HG03442 (cell line): ENCODE measurements at regions not wholly inside any gene's neighbourhood (a gene's known extent, or its start where the extent isn't known, plus 50 kb on each side); places are given as distances from the start of the nearest gene placed in this dataset.

Experiments used
- ATAC-seq: cut with Tn5 transposase; IDR thresholded peaks from one replicate; pipeline ENCODE4 v1.9.1; 2021; ENCODE audit warnings: mild to moderate bottlenecking, moderate library complexity; ENCODE audit not compliant: unreplicated experiment

GRCh38 chr15:69529961-69530633, 77.5 kb downstream of the RPLP1 start:
- no peak for ATAC-seq

DNA sequence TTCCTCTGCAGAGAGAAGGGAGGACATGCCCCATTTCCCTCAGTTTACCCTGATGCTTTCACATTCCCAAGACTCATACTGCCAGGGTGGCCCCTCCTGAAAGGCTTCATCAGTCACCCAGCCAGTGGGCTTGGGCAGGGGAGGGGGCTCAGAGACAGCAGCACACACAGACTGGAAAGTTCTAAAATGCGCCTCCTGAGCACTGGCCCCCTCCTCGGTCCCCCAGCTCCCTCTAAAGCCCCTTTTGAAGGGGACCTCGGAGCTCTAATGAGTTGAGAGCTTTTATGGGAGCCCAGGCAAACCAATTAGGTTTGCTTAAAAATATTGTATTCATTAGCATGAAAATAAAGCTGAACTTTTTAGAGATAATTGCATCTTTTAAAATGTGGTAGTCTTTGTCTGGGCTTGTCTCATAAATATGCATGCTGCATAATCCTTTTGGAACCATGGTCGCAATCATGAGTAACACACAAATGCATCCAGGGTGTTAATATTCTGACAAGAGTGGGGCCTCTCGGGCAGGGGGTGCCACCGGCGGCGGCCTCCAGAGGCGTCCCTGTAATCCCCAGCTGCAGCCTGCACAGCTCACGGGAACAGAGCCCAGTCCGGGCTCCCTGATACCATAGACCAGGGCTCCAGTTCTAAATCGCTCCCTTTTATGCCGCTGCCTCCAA, 78.5 kb downstream of the RPLP1 start:
- no peak for ATAC-seq

DNA sequence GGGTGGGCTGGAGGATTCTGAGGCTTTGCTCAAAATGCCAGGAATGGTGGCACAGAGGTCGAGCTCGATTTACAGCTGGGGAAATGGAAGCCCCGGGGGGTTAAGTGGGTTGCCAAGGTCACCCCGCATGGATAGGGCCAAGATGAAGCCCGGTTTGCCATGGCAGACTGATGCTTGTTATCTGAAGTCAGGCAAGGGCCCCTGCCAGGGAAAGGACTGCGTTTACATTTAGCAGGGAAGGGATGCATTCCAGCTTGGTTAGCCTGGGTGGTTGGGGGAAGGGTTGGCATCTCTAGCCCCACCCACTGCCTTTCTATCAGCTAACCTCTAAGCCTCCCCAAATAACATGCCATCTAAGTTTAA, 79.0 kb downstream of the RPLP1 start:
- ATAC-seq, result no peak

DNA sequence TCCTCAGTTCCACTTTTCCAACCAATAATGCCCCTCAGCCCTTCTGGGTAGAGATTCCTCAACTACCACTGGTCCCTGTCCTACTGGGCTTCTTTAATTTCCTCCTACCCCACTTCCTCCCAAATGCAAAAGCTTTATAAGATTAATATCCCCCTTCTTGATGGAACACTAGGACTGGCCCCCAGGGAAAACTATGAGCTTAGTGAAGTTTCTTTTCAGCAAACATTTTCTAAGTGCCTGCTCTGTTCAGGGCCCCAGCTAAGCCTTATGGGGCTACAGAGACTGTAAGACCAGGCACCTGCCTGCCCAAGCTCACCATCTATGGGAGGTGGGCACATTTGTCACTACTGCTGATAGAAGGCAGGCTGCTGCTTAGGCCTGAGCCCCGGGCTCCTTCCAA, 79.4 kb downstream of the RPLP1 start:
- ATAC-seq, result no peak

- ATAC-seq, result no peak
Measured at GRCh38 chr15:69532856-69533255, 80.2 kb downstream of the RPLP1 start.

GRCh38 chr15:69533522-69533921, 80.9 kb downstream of the RPLP1 start:
- ATAC-seq, result no peak

- no peak for ATAC-seq
Measured at GRCh38 chr15:69535101-69535638, 82.6 kb downstream of the RPLP1 start.

DNA sequence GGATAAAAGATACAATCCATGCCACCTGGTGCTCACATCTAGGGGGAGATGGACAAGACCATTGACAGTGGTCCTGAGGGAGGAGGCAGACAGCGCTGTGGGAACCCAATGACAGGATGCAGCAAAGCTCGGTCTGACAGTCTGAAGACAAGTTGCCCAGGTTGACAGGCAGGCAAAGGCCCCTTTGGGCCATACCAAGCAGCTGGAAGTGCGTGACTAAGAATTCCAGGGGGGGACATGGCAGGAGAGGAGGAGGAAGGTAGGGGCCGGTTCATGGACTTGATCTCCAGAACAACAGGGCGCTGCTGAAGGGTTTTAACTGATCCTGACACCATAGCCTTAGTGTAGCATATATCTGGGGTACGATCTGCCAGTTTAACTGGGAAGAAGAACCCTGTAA, 83.4 kb downstream of the RPLP1 start:
- no peak for ATAC-seq

DNA sequence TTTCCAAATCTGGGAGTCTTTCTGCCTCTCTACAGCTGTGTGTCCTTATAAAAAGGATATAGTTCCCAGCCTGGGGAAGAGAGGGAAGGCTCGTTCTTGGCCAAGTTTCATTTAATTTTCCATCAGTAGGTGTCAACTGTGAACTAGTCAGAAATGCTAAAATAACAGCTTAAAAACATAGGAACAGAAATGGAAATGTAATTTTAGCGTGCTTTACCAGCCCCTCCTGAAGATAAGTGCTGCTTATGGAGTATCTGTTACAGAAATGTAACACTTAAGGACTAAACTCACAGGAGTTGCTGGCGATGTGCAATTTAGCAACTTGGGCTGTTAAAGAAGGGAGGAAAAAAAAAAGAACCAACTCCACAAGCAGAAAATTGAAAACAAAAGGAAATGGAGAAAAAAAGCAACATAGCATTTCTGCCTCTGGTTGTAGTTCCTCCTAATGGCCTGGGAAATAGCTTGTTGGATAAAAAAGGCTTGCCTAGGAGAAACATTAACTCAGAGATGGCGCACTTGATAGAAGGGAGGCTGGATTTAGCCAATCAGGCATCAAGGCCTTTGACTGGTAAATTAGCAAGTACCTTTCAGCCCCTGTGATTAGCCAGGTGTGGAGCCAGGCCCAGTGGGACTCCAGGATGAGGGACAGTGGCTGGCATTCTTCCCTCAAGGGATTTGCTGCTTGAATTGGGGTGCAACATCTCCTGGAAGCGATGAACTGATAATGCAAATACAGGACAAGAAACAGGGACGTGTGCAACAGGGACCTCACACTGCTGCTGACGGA, 84.3 kb downstream of the RPLP1 start:
- ATAC-seq, result no peak

GRCh38 chr15:69537901-69538300, 85.3 kb downstream of the RPLP1 start:
- ATAC-seq, result no peak

DNA sequence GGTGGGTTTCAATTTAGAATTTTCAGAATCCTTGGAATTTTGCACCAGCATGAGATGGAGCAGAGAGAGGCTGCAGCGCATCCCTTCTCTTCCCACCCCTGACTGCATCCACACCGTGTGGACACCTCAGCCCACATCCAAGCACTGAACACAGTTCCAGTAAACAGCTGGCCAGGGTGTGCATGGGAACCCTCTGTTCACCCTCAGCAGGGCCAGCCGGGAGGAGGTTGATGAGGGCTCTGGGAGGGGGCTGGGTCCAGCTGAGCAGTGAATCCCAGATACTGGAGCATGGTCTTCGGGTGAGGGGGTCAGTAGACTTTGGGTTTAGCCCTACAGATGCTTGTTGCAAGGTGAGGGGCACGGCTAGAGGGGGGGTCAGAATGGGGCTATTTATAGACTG, 85.8 kb downstream of the RPLP1 start:
- no peak for ATAC-seq

GRCh38 chr15:69539345-69539744, 86.7 kb downstream of the RPLP1 start:
- ATAC-seq, result no peak

DNA sequence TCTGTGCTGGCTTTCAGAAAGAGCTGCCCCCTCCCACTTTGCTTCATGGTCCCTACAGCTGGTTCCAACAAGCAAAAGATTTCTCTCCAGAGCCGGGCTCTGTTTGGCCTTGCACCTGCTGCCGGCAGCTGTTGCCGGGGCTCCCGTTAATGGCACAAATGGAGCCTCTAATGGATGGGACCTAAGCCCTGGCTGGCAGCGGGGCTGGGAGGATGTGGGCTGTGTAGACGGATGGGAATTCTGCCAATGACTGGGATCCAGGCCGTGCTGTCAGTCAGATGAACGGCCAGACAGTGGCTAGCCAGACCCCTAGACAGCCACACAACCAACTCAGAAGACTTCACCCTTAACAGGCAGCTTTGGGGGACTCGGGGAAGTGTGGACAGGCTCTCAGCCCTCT, 88.0 kb downstream of the RPLP1 start:
- no peak for ATAC-seq

DNA sequence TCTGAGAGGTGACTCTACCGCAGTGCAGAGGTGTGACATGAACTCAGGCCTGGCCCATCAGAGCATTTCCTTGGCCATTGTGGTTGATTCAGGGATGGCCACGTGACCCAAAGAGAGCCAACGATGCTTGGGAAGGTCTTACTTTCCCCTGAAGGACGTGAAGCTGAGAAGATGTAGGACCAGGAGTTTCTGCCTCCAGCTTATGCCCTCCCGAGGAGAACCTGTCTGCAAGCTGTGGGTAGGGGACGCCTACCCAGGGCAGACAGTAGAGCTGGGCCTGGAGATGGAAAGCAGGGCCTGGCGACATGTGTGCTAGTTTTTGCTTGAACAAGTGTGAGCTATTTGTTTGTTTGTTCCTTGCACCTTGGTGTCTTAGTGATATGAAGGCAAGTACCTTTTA, 89.4 kb downstream of the RPLP1 start:
- ATAC-seq, result no peak

DNA sequence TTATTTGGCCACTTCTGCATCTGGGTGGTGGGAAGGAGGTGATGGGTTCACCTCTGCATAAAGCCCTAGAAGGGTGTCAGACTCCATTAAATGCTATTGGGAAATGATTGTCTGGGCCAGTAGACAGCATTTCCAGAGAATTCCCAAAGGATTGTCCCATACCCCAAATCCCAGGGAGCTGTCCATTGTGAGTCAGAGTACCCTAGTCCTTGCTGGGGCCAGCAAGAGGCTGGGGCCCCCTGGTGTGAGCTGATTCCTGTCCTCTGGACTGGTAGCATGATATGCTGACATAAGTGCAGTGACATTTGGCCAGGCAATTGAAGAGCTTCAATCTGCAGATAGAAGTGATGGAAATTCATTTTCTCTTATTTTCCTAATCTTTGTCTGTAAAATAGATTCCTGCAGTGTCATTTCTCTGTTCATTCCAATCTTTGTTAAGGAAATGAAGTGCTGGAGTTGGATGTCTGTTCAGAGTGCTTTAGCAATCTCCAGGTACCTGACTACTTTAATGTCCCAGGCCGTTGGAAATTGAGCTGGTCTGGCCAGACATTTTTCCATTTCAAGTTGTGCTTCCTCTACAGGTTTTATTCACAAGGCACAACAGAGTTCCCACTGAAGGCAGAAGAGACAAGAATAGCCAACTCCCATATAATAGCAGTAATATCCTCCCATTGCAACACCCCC, 91.2 kb downstream of the RPLP1 start:
- ATAC-seq, result no peak

DNA sequence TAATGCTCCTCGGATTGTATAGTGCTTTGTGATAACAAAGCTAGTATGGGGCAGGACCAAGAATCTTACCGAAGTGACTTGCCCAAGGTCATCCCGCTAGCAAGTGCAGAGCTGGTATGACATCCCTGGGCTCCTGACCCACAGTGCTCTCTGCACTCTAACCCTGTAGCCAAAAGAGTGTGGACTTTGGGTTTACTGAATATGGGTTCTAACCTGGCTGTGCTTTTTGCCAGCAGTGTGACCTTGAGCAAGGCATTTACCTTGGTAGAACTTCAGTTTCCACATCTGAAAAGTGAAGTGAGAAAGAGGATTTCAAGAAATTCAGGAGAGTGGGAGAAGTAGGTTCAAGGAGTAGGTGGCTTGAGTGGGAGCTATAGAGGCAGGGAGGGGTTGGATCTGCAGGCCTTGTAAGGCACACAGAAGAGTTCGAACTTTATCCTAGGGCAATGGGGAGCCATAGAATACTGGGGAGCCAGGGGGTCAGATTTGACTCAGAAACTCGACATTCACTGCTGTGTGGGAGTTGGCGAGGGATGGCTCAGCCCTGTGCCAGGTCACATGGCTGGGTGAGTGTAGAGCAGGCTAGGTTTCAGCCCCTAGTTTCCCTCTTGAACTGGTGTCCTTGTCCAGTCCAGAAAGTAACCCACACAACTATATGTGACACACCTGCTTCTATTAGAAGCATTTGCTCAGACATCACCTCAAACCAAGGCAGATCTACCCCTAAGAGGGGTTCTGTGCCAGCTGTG, 91.9 kb downstream of the RPLP1 start:
- no peak for ATAC-seq

DNA sequence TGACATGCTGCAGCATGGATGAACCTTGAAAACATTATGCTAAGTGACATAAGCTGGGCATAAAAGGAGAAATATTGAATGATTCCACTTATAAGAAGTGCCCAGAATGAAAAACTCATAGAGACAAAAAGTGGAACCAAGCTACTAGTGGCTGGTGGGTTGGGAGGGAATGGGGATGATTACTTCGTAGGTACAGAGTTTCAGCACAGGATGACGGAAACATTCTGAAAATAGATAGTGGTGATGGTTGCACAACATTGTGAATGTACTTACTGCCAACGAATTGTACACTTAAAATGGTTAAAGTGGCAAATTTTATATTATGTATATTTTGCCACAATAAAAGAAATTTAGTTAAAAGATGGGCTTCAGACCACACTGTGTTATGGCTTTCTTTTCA, 93.6 kb downstream of the RPLP1 start:
- no peak for ATAC-seq

GRCh38 chr15:69548395-69549180, 96.0 kb downstream of the RPLP1 start:
- no peak for ATAC-seq

- ATAC-seq, result no peak
Measured at GRCh38 chr15:69551391-69552056, 98.9 kb downstream of the RPLP1 start.
